DMS79 (cell line): ENCODE measurements at regions not wholly inside any gene's neighbourhood (a gene's known extent, or its start where the extent isn't known, plus 50 kb on each side); places are given as distances from the start of the nearest gene placed in this dataset.
"Not testable (repeated sequence)": the region's sequence is repeated elsewhere in the genome, so short reads cannot be mapped to it uniquely, and the experiment has no call there.

Experiments
- DNase-seq: peaks from one replicate; lab custom pipeline; 2025; lab: John Stamatoyannopoulos, UW

GRCh38 chr20:1752045-1752444, 94.5 kb upstream of the SIRPG start:
- DNase-seq: no peak

GRCh38 chr20:1748777-1749176, 91.2 kb upstream of the SIRPG start:
- DNase-seq: no peak

- no peak for DNase-seq
These were observed 90.5 kb upstream of the SIRPG start for GRCh38 chr20:1747953-1748577.

GRCh38 chr20:1742049-1742434, 84.5 kb upstream of the SIRPG start:
- not testable (repeated sequence) for DNase-seq

GRCh38 chr20:1741309-1742048, 83.9 kb upstream of the SIRPG start:
- no peak for DNase-seq

- no peak for DNase-seq
These were observed 79.6 kb upstream of the SIRPG start for GRCh38 chr20:1737134-1737533.

GRCh38 chr20:1735417-1736089, 78.0 kb upstream of the SIRPG start:
- DNase-seq: no peak

- no peak for DNase-seq
These were observed 76.8 kb upstream of the SIRPG start for GRCh38 chr20:1734269-1734858.

GRCh38 chr20:1731828-1732375, 74.3 kb upstream of the SIRPG start:
- DNase-seq: not testable (repeated sequence)

- not testable (repeated sequence) for DNase-seq
These were observed 73.6 kb upstream of the SIRPG start for GRCh38 chr20:1730981-1731711.

- not testable (repeated sequence) for DNase-seq
These were observed 69.7 kb upstream of the SIRPG start for GRCh38 chr20:1727303-1727702.

- DNase-seq: no peak
These were observed 67.3 kb upstream of the SIRPG start for GRCh38 chr20:1724901-1725300.

- DNase-seq: no peak
These were observed 65.0 kb upstream of the SIRPG start for GRCh38 chr20:1722513-1723050.

GRCh38 chr20:1721687-1722512, 64.3 kb upstream of the SIRPG start:
- no peak for DNase-seq

- no peak for DNase-seq
These were observed 63.4 kb upstream of the SIRPG start for GRCh38 chr20:1720845-1721475.

- DNase-seq: no peak
These were observed 62.6 kb upstream of the SIRPG start for GRCh38 chr20:1720226-1720625.

GRCh38 chr20:1718604-1719384, 61.2 kb upstream of the SIRPG start:
- no peak for DNase-seq

GRCh38 chr20:1712634-1713624, 55.4 kb upstream of the SIRPG start:
- DNase-seq: no peak
